GM18951 (cell line): ENCODE measurements at regions not wholly inside any gene's neighbourhood (a gene's known extent, or its start where the extent isn't known, plus 50 kb on each side); places are given as distances from the start of the nearest gene placed in this dataset.

Experiments
- POLR2A ChIP-seq: IDR thresholded peaks from 4 replicates; pipeline ENCODE4 v1.6.1; 2011; ENCODE audit warnings: mild to moderate bottlenecking; ENCODE audit not compliant: insufficient read length, insufficient read depth; ENCODE audit errors: extremely low read depth
- in situ Hi-C: fragments of 300-500 bp; cut with MboI; formaldehyde crosslinking; loops from one replicate; pipeline ENCODE4 v1.12.0; 2022; ENCODE audit warnings: low sequenced_read_pairs, mixed read lengths, inconsistent platforms; ENCODE audit not compliant: unreplicated experiment

DNA sequence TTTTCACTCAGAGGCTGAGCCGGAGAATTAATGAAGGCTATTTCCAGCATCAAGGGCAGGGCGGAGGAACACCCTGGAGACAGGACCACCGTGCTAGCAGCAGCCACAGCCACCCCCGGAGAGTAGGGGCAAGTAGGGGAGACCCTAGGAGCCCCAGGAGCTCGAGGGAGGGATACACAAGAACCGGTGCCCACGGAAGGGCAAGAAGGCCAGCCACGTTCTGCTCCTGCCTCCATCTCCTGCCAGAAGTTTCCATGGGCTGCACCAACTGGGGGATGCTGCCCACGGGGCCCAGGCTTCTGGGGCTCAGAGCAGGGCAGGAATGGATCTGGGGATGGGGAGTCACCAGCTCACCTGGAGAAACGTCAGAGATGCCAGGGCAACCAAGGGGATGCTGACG is 626.8 kb downstream of the TBC1D22A start:
- in situ Hi-C loops, result no loop called here
- TF ChIP-seq POLR2A, result no peak

DNA sequence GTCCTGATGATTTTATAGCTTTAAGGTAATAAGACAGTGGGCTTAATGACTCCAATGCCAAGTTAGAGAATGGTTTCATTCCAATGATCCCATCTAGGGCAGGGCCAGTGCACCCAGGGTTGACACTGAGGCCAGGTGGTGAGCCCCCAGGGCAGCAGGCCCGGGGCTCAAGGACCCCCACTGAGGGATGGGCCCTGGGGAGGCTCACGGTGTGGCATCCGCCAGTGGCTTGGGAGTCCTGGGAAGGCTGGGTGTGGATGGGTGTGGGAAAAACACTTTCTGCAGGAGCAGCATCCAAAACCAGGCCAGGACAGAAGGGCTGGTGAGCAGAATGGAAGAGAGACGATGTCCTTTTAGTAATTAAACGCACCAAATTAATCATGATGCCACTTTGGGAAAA is 626.3 kb downstream of the TBC1D22A start:
- in situ Hi-C loops, result no loop called here

DNA sequence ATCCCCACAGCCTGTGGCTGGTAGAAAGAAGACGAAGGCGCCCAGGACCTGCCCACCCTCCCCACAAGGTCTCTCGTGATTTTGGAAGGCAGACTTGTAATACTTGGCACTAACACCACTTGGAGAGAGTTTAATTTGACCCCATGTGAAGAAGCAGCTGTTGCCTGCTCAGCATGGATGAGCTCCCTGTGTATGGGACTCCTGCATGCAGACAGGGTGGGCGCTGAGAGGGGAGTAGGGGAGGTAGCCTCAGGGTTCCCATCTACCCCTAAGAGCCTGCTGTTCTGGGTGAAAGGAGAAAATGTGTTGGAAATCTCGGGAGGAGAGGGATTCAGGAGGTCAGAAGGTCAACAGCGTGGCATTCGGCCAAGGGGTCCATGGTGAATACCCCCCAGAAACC is 625.9 kb downstream of the TBC1D22A start:
- in situ Hi-C loops, result no loop called here
- no peak for TF ChIP-seq POLR2A

More for the DNA sequence above, 626.3 kb downstream of the TBC1D22A start:
- TF ChIP-seq POLR2A, result no peak

DNA sequence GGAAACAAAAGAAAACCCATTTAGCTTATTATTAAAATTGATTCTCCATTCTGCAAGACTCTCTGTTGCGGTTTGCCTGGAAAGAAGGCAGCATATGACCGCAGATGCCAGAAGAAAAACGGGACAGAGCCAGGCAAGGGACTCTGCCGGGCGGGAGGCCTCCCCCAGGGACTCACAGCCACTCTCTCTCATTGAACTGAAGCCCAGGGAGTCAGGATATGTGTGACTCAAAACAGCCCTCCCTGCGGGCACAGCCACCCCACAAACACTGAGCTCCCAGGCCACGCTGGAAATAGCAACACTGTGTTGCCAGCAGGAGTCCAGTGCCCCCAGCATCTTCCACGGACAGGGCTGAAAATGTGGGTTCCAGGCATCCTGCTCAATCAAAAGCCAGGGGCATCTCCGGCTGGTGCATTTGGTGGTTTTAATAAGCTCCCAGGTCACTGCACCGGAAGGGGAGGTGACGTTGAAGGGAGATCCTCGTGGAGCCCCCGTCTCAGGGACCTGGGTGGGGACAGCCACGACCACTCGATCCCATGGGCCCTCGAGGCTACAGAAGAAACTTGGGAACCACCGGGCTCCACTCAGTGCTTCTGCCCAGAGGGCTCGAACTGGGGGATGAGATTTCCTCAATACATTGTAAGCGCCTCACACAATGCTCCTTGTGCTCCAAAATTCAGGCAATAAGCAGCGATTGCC is 624.5 kb downstream of the TBC1D22A start:
- TF ChIP-seq POLR2A, result no peak
- in situ Hi-C loops, result no loop called here

DNA sequence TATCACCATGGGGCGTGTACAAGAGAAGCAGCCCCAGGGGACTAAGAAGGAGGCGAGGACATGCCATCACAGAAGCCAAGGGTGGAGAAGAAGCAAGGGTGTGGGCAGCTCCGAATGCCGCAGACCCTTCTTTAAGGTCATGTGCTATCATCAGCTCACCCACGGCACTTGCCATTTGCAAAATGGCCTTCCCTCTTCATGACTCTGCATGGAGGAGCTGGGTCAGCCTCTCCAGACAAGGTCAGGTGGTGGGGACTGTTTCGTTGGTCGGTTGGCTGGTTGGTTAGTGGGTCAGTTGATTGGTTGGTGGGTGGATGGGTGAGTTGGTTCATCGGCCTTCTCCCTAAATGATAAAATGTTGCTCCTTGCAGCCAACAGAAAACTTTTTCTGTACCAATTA is 622.5 kb downstream of the TBC1D22A start:
- no peak for TF ChIP-seq POLR2A
- in situ Hi-C loops, result no loop called here

DNA sequence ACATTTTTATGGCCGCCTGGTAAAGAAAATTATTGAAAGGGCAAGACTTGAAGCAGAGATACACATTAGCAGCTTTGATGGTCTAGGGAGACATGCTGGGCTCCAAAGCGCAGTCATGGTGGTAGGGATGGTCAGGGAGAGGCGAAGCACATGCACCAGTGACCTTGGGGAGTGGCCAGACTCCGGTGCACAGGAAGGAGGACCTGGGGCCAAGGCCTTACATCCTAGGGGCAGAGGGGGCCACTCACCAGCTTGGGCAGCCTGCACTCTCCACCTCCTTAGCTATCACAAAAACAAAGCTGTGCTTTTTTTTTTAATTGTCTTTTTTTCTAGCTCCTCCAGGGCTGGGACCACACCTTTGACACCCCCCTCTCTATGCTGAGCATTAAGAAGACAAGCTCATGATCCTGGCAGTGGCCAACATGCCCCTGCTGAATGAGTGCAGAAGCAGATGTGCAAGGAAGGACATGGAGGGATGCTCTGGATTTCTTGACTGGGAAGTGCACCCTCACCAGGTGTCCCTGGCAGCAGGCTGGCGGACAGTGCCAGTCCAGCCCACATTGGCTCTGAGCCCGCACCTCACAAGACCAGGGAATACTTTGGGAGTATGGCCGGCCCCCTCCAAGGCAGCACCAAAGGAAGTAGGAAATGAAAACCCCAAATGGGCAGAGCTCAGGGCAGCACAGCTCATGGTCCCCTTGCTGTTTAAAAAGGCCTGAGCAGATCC is 619.9 kb downstream of the TBC1D22A start:
- in situ Hi-C loops, result no loop called here
- TF ChIP-seq POLR2A, result no peak

DNA sequence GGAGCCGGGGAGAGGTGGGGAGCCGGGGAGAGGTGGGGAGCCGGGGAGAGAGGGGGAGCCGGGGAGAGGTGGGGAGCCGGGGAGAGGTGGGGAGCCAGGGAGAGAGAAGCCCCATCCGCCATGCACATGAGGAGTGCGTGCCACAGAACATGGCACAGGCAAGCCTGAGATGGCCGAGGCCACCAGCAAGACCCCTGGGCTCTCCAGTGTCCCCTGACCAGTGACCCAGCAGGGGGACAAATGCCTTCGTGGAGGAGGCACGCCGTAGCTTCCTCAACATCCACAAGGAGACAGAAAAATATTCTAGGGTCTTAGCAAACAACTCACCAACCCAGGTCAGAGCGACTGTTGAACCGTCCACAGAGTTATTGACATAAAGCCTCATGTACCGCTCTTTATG is 618.8 kb downstream of the TBC1D22A start:
- no peak for TF ChIP-seq POLR2A
- in situ Hi-C loops, result no loop called here

DNA sequence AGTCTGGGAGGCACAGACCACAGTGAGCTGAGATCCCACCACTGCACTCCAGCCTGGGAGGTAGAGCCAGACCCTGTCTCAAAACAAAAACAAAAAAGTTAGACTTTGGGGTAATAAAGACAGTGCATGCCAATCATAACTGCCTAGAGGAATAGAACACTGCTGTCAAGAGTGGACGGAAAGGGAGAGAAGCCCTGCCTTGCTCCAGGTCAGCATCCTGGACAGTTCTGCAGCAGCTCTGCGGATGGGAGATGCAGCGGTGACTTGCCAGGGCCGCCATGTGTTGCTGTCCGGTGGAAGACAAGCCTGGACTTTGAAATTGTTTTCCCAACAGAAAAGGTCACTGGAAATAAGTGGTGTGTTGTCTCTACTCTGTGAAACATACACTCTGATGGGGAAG is 618.2 kb downstream of the TBC1D22A start:
- no peak for TF ChIP-seq POLR2A
- in situ Hi-C loops, result no loop called here

DNA sequence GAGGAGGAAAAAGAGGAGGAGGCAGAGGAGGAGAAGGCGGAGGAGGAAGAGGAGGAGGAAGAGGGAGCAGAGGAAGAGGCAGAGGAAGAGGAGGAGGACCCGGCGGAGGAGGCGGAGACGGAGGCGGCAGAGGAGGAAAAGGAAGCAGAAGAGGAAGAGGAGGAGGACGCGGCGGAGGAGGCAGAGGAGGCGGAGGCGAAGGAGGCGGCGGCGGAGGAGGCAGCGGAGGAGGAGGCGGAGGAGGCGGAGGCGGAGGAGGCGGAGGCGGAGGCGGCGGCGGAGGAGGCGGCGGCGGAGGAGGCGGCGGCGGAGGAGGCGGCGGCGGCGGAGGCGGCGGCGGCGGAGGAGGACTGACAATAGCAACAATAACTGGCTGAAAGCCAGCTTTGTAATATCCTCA is 616.6 kb downstream of the TBC1D22A start:
- in situ Hi-C loops, result no loop called here
- no peak for TF ChIP-seq POLR2A

DNA sequence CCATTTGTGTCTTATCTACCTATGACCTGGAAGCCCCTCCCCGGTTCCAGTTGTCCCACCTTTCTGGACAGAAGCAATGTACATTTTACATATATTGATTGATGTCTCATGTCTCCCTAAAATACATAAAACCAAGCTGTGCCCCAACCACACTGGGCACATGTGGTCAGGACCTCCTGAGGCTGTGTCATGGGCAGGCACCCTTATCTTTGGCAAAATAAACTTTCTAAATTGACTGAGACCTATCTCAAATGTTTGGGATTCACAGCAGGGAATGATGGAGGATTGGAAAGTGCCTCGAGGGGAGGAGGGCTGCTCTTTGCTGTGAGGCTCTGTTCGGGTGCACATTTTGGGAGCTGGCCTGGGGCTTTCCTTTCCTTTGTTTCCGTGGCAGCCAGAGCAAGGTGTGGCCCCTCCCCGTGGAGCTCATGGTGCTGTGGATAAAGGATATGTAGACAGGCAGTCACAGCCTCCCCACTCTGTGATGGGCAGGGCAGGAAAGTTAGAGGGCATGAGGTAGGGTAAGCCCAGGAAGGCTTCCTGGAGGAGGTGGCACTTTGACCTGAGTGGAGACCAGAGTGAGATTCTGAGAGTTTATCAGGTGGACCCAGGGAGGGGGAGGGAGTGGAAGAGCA is 615.6 kb downstream of the TBC1D22A start:
- no peak for TF ChIP-seq POLR2A
- in situ Hi-C loops, result no loop called here

DNA sequence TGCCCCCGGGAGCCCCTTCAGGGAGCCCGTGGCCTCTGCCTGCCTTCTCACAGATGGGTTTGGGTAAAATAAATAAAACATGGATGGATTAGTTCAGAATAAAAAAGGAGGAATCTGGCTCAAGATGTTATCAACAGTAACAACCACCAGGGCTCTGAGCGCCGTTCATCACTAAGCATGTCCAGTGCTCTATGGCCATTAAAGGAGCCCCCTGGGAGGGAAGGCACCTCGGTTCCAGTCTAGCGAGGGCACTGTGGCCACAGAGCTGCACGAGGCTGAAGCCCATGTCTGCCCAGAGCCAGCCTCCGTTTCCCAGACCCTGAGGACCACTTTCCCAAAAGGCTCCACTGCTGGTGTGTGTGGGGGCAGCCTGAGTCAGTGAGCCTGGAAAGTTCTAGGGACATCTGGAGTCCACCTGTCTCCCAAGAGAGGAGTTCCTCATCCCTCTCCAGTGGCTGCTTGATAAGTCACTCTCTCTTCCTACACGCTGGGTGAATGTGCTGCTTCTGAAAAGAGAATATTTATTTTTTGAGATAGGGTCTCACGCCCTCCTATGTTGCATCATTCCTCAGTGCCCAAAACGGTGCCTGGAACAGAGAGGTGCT is 614.6 kb downstream of the TBC1D22A start:
- TF ChIP-seq POLR2A, result no peak

DNA sequence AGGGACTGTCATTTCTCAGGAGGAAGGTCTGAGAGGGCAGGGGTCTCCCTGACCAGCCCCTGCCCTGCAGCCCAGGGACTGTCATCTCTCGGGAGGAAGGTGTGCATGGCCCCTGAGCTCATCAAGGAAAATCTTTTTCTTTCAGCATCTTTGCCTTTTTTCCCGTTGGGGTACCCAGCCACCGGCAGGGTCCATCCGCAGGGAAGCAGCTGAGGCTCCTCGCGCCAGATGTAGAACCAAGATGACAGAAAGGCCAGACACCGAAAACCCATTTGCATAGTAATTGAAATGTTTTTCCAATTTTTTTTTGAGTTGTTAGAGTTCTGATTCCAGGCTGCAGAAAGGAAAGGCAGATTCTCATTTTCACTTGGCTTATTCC is 613.9 kb downstream of the TBC1D22A start:
- in situ Hi-C loops, result no loop called here
- TF ChIP-seq POLR2A, result no peak

More for the DNA sequence above, 614.6 kb downstream of the TBC1D22A start:
- in situ Hi-C loops, result no loop called here

DNA sequence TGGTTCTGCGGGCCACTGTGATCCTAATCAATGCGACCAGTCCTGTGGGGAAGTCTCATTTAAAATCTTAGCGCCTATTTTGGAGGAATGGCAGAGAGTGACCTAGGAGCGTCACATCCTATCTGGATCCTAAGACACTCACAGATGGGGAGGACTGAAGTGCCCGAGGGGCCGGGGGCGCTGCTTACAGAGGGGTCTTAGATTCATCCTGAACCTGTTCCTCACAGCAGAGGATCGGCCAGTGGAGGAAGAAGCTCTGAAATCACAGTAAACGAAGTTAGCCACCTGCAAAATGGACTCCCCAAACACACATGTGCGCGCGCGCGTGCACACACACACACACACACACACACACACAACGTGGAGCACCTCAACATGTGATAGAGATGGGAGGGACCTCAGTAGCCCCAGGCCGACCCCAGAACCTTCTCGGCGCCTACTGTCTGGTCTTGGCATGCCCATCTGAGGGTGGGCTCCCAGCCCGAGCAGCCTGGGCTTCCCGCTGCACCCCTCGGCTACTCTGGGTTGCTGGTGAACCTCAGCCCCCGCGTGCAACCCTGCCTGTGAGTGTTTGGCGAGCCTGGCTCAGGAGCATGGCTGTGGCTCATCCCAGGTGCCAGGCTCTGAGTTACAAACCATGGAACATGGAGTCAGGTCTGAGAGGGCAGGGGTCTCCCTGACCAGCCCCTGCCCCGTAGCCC is 613.3 kb downstream of the TBC1D22A start:
- in situ Hi-C loops, result no loop called here
- TF ChIP-seq POLR2A, result no peak
